Neural cell (in vitro differentiated cells): ENCODE measurements at regions not wholly inside any gene's neighbourhood (a gene's known extent, or its start where the extent isn't known, plus 50 kb on each side); places are given as distances from the start of the nearest gene placed in this dataset.

Source experiments
- H2AFZ ChIP-seq: fragments of 200-600, 300-800 bp; sonication (generic), shearing (Covaris generic); 2 replicates; pipeline ENCODE4 v1.6.0; 2014; ENCODE audit warnings: low read depth, mild to moderate bottlenecking, antibody characterized with exemption, low read length, moderate library complexity
- H3F3A ChIP-seq: fragments of 200-600 bp; shearing (Covaris generic); 2 replicates; pipeline ENCODE4 v1.6.1; 2016; ENCODE audit warnings: mild to moderate bottlenecking, moderate library complexity, mixed read lengths, antibody characterized with exemption, low read length; ENCODE audit not compliant: insufficient read depth, poor library complexity, severe bottlenecking
- H3K27ac ChIP-seq: fragments of 200-600, 300-800 bp; sonication (generic), shearing (Covaris generic); 2 replicates; pipeline ENCODE4 v1.5.1; 2014; ENCODE audit warnings: mild to moderate bottlenecking, low read length, moderate library complexity
- H3K27me3 ChIP-seq: fragments of 300-800, 200-600 bp; sonication (generic), shearing (Covaris generic); 2 replicates; pipeline ENCODE4 v1.6.0; 2014; ENCODE audit warnings: mild to moderate bottlenecking, low read depth, low read length, moderate library complexity; ENCODE audit not compliant: insufficient read depth
- H3K36me3 ChIP-seq: fragments of 300-800, 200-600 bp; sonication (generic), shearing (Covaris generic); 2 replicates; pipeline ENCODE4 v1.5.1; 2014; ENCODE audit warnings: mild to moderate bottlenecking, antibody characterized with exemption, low read length, moderate library complexity; ENCODE audit not compliant: insufficient read depth
- H3K4me2 ChIP-seq: fragments of 300-800, 200-600 bp; sonication (generic), shearing (Covaris generic); 2 replicates; pipeline ENCODE4 v1.6.0; 2014; ENCODE audit warnings: mild to moderate bottlenecking, low read length
- H3K4me3 ChIP-seq: fragments of 300-800, 200-600 bp; sonication (generic), shearing (Covaris generic); 2 replicates; pipeline ENCODE4 v1.5.1; 2014; ENCODE audit warnings: mild to moderate bottlenecking, low read length, moderate library complexity
- H3K79me2 ChIP-seq: fragments of 200-600 bp; shearing (Covaris generic); replicated peaks from 2 replicates; pipeline ENCODE4 v1.6.0; 2014; ENCODE audit warnings: mild to moderate bottlenecking, low read length, moderate library complexity; ENCODE audit not compliant: insufficient read depth
- H3K9ac ChIP-seq: fragments of 300-800, 200-600 bp; sonication (generic), shearing (Covaris generic); 2 replicates; pipeline ENCODE4 v1.6.1; 2016; ENCODE audit warnings: mild to moderate bottlenecking, low read length, mixed read lengths
- H3K9me2 ChIP-seq: fragments of 200-600 bp; shearing (Covaris generic); 2 replicates; pipeline ENCODE4 v1.6.1; 2016; ENCODE audit warnings: mild to moderate bottlenecking, low read length, mixed read lengths; ENCODE audit not compliant: insufficient read depth
- H3K9me3 ChIP-seq: fragments of 200-600, 300-800 bp; sonication (generic), shearing (Covaris generic); 2 replicates; pipeline ENCODE4 v1.6.1; 2016; ENCODE audit warnings: mild to moderate bottlenecking, mixed run types, low read length, moderate library complexity, mixed read lengths
- H4K20me1 ChIP-seq: fragments of 200-600 bp; shearing (Covaris generic); 2 replicates; pipeline ENCODE4 v1.6.1; 2016; ENCODE audit warnings: mild to moderate bottlenecking, mixed run types; ENCODE audit not compliant: insufficient read depth
- CTCF ChIP-seq: fragments of 450-650 bp; IDR thresholded peaks from 2 replicates; pipeline ENCODE4 v1.5.1; 2014; ENCODE audit warnings: antibody characterized with exemption, mild to moderate bottlenecking, moderate library complexity; ENCODE audit not compliant: poor library complexity, severe bottlenecking
- EP300 ChIP-seq: fragments of 450-650 bp; conservative IDR thresholded peaks from 2 replicates; pipeline ENCODE4 v1.6.1; 2014; ENCODE audit warnings: antibody characterized with exemption, mild to moderate bottlenecking, moderate library complexity; ENCODE audit not compliant: poor library complexity, severe bottlenecking
- EZH2 ChIP-seq: fragments of 200-600, 300-800 bp; shearing (Covaris generic), sonication (generic); IDR thresholded peaks from 2 replicates; pipeline ENCODE4 v1.6.1; 2014; ENCODE audit warnings: antibody characterized with exemption, low read length, borderline replicate concordance, mild to moderate bottlenecking; ENCODE audit not compliant: insufficient read depth, poor library complexity, severe bottlenecking
- MXI1 ChIP-seq: fragments of 450-650 bp; conservative IDR thresholded peaks from 2 replicates; pipeline ENCODE4 v1.6.1; 2014; ENCODE audit warnings: antibody characterized with exemption, mild to moderate bottlenecking; ENCODE audit not compliant: poor library complexity, severe bottlenecking
- POLR2AphosphoS5 ChIP-seq: IDR thresholded peaks from 2 replicates; pipeline ENCODE4 v1.6.1; 2012
- RAD21 ChIP-seq: fragments of 450-650 bp; conservative IDR thresholded peaks from 2 replicates; pipeline ENCODE4 v1.6.1; 2014; ENCODE audit warnings: antibody characterized with exemption, mild to moderate bottlenecking, moderate library complexity
- REST ChIP-seq: IDR thresholded peaks from 2 replicates; pipeline ENCODE4 v1.6.1; 2012; ENCODE audit warnings: borderline replicate concordance
- SMC3 ChIP-seq: fragments of 450-650 bp; conservative IDR thresholded peaks from 2 replicates; pipeline ENCODE4 v1.6.1; 2014; ENCODE audit warnings: antibody characterized with exemption, mild to moderate bottlenecking, moderate library complexity; ENCODE audit not compliant: poor library complexity
- TAF1 ChIP-seq: IDR thresholded peaks from 2 replicates; pipeline ENCODE4 v1.6.1; 2012; ENCODE audit warnings: low read depth

GRCh38 chr22:47471406-47471805 is 709.0 kb downstream of the TBC1D22A start:
- Histone ChIP-seq H3K27ac (no peak overlapping the region), H3F3A (no peaks in the 10 kb centered on the region), H3K27me3 (no peaks in the 10 kb centered on the region), H2AFZ (no peak overlapping the region), H3K79me2 (no peaks in the 10 kb centered on the region), H3K4me3 (no peak overlapping the region), H3K36me3 (no peaks in the 10 kb centered on the region), H4K20me1 (no peaks in the 10 kb centered on the region), H3K9me2 (no peaks in the 10 kb centered on the region), H3K9ac (no peak overlapping the region), H3K4me2 (no peak overlapping the region), H3K9me3 (peaks cover 6% of the 10 kb centered on the region)
- no peak for TF ChIP-seq CTCF
- no peak for TF ChIP-seq SMC3
- TF ChIP-seq MXI1, result no peak
- no peak for TF ChIP-seq RAD21

- Histone ChIP-seq H3K36me3 (no peaks in the 10 kb centered on the region), H3K9me2 (no peaks in the 10 kb centered on the region), H3K79me2 (no peaks in the 10 kb centered on the region), H2AFZ (no peak overlapping the region), H4K20me1 (no peaks in the 10 kb centered on the region), H3K27me3 (no peaks in the 10 kb centered on the region), H3F3A (no peaks in the 10 kb centered on the region), H3K9ac (no peak overlapping the region), H3K4me3 (no peak overlapping the region), H3K4me2 (no peak overlapping the region), H3K27ac (no peak overlapping the region), H3K9me3 (peaks cover 6% of the 10 kb centered on the region)
- TF ChIP-seq TAF1, result no peak
- no peak for TF ChIP-seq MXI1
- no peak for TF ChIP-seq CTCF
- TF ChIP-seq POLR2AphosphoS5, result no peak
- no peak for TF ChIP-seq EZH2
- no peak for TF ChIP-seq EP300
- no peak for TF ChIP-seq REST
- no peak for TF ChIP-seq SMC3
- no peak for TF ChIP-seq RAD21
Observed at GRCh38 chr22:47465809-47466208, 703.4 kb downstream of the TBC1D22A start.
